IMR-90 (cell line): ENCODE measurements at regions not wholly inside any gene's neighbourhood (a gene's known extent, or its start where the extent isn't known, plus 50 kb on each side); places are given as distances from the start of the nearest gene placed in this dataset.

Source experiments
- ATAC-seq: fragments of 200-7000 bp; cut with Tn5 transposase; 2 replicates; pipeline ENCODE4 v1.9.1; 2020; ENCODE audit warnings: low read depth, mild to moderate bottlenecking, moderate library complexity
- BruUV-seq: library from RNA; stranded (reverse); fragments of 400-500 nt; replicated peaks from 2 replicates; lab custom pipeline; 2021; lab: Mats Ljungman, UMichigan
- CTCF ChIA-PET: fragments of 300-600 bp; formaldehyde crosslinking; extraction: SDS; loops from one replicate; lab custom pipeline; 2021; ENCODE audit warnings: antibody characterized with exemption; lab: Yijun Ruan, JAX
- POLR2A ChIA-PET: fragments of 300-600 bp; sonication (Branson Sonifier 250); formaldehyde crosslinking; loops from one replicate; lab custom pipeline; 2022; ENCODE audit warnings: antibody characterized with exemption; ENCODE audit not compliant: unreplicated experiment; lab: Charles Lee
- DNase-seq: peaks from one replicate; pipeline ENCODE4 v3.0.0; 2013
- H2AFZ ChIP-seq: replicated peaks from 2 replicates; pipeline ENCODE3; 2013; ENCODE audit warnings: low read length, mild to moderate bottlenecking; ENCODE audit not compliant: poor library complexity
- H2AK5ac ChIP-seq: 2 replicates; pipeline ENCODE4 v1.6.1; 2013; ENCODE audit warnings: low read depth, low read length, inconsistent platforms
- H2AK9ac ChIP-seq: replicated peaks from 2 replicates; pipeline ENCODE3; 2013; ENCODE audit warnings: mild to moderate bottlenecking, low read depth, low read length, moderate library complexity; ENCODE audit not compliant: poor library complexity
- H2BK120ac ChIP-seq: 2 replicates; pipeline ENCODE4 v1.6.1; 2013; ENCODE audit warnings: low read depth, low read length, inconsistent platforms
- H2BK15ac ChIP-seq: 3 replicates; pipeline ENCODE4 v1.6.1; 2013; ENCODE audit warnings: low read depth, low read length, inconsistent platforms
- H2BK20ac ChIP-seq: 2 replicates; pipeline ENCODE4 v1.6.1; 2013; ENCODE audit warnings: low read depth, mild to moderate bottlenecking, inconsistent platforms, low read length, moderate library complexity
- H2BK5ac ChIP-seq: 2 replicates; pipeline ENCODE4 v1.6.1; 2013; ENCODE audit warnings: mild to moderate bottlenecking, low read depth, low read length, inconsistent platforms; ENCODE audit not compliant: poor library complexity, severe bottlenecking
- H3K14ac ChIP-seq: replicated peaks from 2 replicates; pipeline ENCODE4 v1.6.1; 2013; ENCODE audit warnings: low read depth, low read length, inconsistent platforms
- H3K18ac ChIP-seq: 2 replicates; pipeline ENCODE4 v1.6.1; 2013; ENCODE audit warnings: low read depth, low read length, control low read depth
- H3K23ac ChIP-seq: 2 replicates; pipeline ENCODE4 v1.6.1; 2013; ENCODE audit warnings: low read depth, low read length, inconsistent platforms
- H3K27ac ChIP-seq: 2 replicates; pipeline ENCODE4 v1.5.1; 2013; ENCODE audit warnings: mild to moderate bottlenecking, control low read depth, low read length; ENCODE audit not compliant: insufficient read depth
- H3K27me3 ChIP-seq: 2 replicates; pipeline ENCODE4 v1.6.1; 2013; ENCODE audit warnings: low read length; ENCODE audit not compliant: control insufficient read depth, insufficient read depth
- H3K36me3 ChIP-seq: 2 replicates; pipeline ENCODE4 v1.6.1; 2013; ENCODE audit warnings: low read length, mixed read lengths; ENCODE audit not compliant: control insufficient read depth, insufficient read depth
- H3K4ac ChIP-seq: 2 replicates; pipeline ENCODE4 v1.6.1; 2013; ENCODE audit warnings: low read depth, low read length, inconsistent platforms
- H3K4me1 ChIP-seq: 2 replicates; pipeline ENCODE4 v1.6.1; 2013; ENCODE audit warnings: low read length, mixed read lengths; ENCODE audit not compliant: control insufficient read depth, insufficient read depth
- H3K4me2 ChIP-seq: 2 replicates; pipeline ENCODE4 v1.6.1; 2013; ENCODE audit warnings: low read depth, mild to moderate bottlenecking, control low read depth, low read length, moderate library complexity
- H3K4me3 ChIP-seq: 2 replicates; pipeline ENCODE4 v1.5.1; 2013; ENCODE audit warnings: low read depth, mild to moderate bottlenecking, control low read depth, low read length, moderate library complexity; ENCODE audit not compliant: insufficient read depth
- H3K56ac ChIP-seq: 2 replicates; pipeline ENCODE4 v1.6.1; 2013; ENCODE audit warnings: low read length, inconsistent platforms; ENCODE audit not compliant: insufficient read depth; ENCODE audit errors: extremely low read depth
- H3K79me1 ChIP-seq, 2 experiments: 2 replicates each; pipeline ENCODE4 v1.6.1; 2013; ENCODE audit warnings: low read length in 2 of 2, inconsistent platforms in 1 of 2, low read depth in 1 of 2
- H3K9ac ChIP-seq: 2 replicates; pipeline ENCODE4 v1.6.1; 2013; ENCODE audit warnings: low read depth, low read length, control low read depth
- H3K9me1 ChIP-seq: 2 replicates; pipeline ENCODE4 v1.6.1; 2013; ENCODE audit warnings: low read length, inconsistent platforms; ENCODE audit not compliant: insufficient read depth
- H3K9me3 ChIP-seq: 2 replicates; pipeline ENCODE4 v1.6.1; 2013; ENCODE audit warnings: low read length; ENCODE audit not compliant: control insufficient read depth, insufficient read depth
- H4K20me1 ChIP-seq: 2 replicates; pipeline ENCODE4 v1.6.1; 2013; ENCODE audit warnings: low read length, inconsistent platforms; ENCODE audit not compliant: insufficient read depth
- H4K5ac ChIP-seq: 2 replicates; pipeline ENCODE4 v1.6.1; 2013; ENCODE audit warnings: mild to moderate bottlenecking, low read depth, low read length, control low read depth
- H4K8ac ChIP-seq, 2 experiments: 2 replicates each; pipeline ENCODE4 v1.6.1; 2013; ENCODE audit warnings: low read depth in 2 of 2, low read length in 2 of 2, control low read depth in 1 of 2, inconsistent platforms in 1 of 2
- H4K91ac ChIP-seq: 2 replicates; pipeline ENCODE4 v1.6.1; 2013; ENCODE audit warnings: low read depth, low read length, inconsistent platforms; ENCODE audit not compliant: insufficient read depth
- FOS ChIP-seq: fragments of 150-350 bp; IDR thresholded peaks from 2 replicates; pipeline ENCODE4 v1.6.1; 2016; ENCODE audit warnings: low read depth, low read length
- MAFK ChIP-seq: IDR thresholded peaks from 2 replicates; pipeline ENCODE4 v1.6.1; 2012; ENCODE audit warnings: low read depth, low read length, improper control_type of control experiment
- MAZ ChIP-seq: IDR thresholded peaks from 2 replicates; pipeline ENCODE4 v1.6.1; 2012; ENCODE audit warnings: low read depth, mild to moderate bottlenecking, low read length, improper control_type of control experiment, moderate library complexity, borderline replicate concordance
- POLR2A ChIP-seq: IDR thresholded peaks from 2 replicates; pipeline ENCODE4 v1.6.1; 2012; ENCODE audit warnings: mild to moderate bottlenecking, low read depth, low read length
- RAD21 ChIP-seq: IDR thresholded peaks from 2 replicates; pipeline ENCODE4 v1.6.1; 2012; ENCODE audit warnings: low read length, improper control_type of control experiment
- RCOR1 ChIP-seq: IDR thresholded peaks from 2 replicates; pipeline ENCODE4 v1.6.1; 2012; ENCODE audit warnings: mild to moderate bottlenecking, low read length, improper control_type of control experiment; ENCODE audit not compliant: insufficient replicate concordance
- WGBS, 2 experiments: methylation state at CpG; one replicate each; pipeline versions ENCODE4 v1.1.5 to v1.1.7; 2013; ENCODE audit warnings: missing lambda C conversion rate in 2 of 2; ENCODE audit not compliant: insufficient read length in 1 of 2; ENCODE audit errors: extremely low coverage in 2 of 2; 5-methylcytosine and 5-hydroxymethylcytosine counted together
- dilution Hi-C: fragments of 300-500 bp; cut with HindIII; formaldehyde crosslinking; loops from one replicate; pipeline ENCODE4 v1.14.3; 2018; ENCODE audit warnings: low sequenced_read_pairs; ENCODE audit not compliant: unreplicated experiment
- in situ Hi-C: fragments of 300-500 bp; cut with MboI; formaldehyde crosslinking; loops from 3 replicates; pipeline ENCODE4 v1.14.3; 2019; ENCODE audit warnings: low sequenced_read_pairs, inconsistent platforms, mixed read lengths
- intact Hi-C: fragments of 100-400 bp; cut with micrococcal nuclease; formaldehyde crosslinking; loops from 2 replicates; pipeline ENCODE4 v1.10.0; 2022
- TF ChIP-seq, protein P1 (sequence below): fragments of 150-350 bp; IDR thresholded peaks from 2 replicates; pipeline ENCODE4 v1.6.1; 2017; ENCODE audit warnings: mild to moderate bottlenecking, antibody characterized with exemption, low read length, low read depth

DNA sequence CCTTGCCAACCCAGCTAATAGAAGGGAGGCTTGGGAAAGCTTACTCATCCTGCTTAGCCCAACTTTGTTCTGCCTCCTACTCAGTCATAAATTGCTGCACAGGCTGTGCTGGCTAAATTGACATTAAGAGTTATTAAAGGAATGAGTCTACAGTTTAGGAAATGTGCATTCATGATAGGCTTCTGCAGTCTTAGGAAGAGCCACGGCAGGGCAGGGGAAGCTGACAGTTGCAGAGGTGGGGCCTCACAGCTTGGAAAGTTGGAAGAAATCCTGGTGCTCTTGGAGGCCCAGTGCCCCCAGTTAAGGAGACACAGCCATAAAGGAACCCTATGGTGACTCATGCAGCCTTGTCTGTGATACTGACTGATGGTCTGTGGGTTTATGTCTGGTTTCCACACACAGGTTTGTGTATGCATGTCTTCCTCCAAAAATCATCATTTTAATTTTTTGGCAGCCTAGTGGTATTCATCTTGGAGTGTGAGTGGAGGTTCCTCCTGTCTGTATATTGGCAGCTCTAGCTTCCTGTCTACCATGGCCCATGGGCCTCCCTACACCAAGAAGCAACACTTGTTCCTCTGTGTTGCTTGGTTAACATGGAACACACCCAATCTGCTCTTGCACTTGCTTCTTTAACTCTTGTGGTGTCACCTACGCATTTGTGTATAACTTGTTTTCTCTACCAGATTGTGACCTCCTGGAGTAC is 135.0 kb upstream of the KL start:
- POLR2A ChIA-PET = no interaction called here
- CTCF ChIA-PET = no interaction called here

More for the DNA sequence above, 135.0 kb upstream of the KL start:
- H2AK5ac ChIP-seq = no peak overlapping the region
- H3K36me3 ChIP-seq = no peaks in the 10 kb centered on the region
- no TSS peak for BruUV-seq
- H4K91ac ChIP-seq = no peak overlapping the region
- no peaks in the 10 kb centered on the region for H3K79me1 ChIP-seq
- H3K4me1 ChIP-seq = peaks cover 9% of the 10 kb centered on the region
- no peak overlapping the region for H3K14ac ChIP-seq
- dilution Hi-C loops (no loop called here), in situ Hi-C loops (no loop called here), intact Hi-C loops (no loop called here)
- no peak overlapping the region for H3K4me3 ChIP-seq
- H3K27me3 ChIP-seq = no peaks in the 10 kb centered on the region
- H2BK20ac ChIP-seq = no peak overlapping the region
- no peak overlapping the region; a peak in 1 of 4 replicates for H4K8ac ChIP-seq
- no peak overlapping the region for H2BK15ac ChIP-seq
- no peak overlapping the region for H3K4me2 ChIP-seq
- H3K9me1 ChIP-seq = peaks cover 4% of the 10 kb centered on the region; the same call in 1 of the 2 replicates
- no peaks in the 10 kb centered on the region for H3K9me3 ChIP-seq
- no peaks in the 10 kb centered on the region for H4K20me1 ChIP-seq
- TF ChIP-seq, protein P1, sequence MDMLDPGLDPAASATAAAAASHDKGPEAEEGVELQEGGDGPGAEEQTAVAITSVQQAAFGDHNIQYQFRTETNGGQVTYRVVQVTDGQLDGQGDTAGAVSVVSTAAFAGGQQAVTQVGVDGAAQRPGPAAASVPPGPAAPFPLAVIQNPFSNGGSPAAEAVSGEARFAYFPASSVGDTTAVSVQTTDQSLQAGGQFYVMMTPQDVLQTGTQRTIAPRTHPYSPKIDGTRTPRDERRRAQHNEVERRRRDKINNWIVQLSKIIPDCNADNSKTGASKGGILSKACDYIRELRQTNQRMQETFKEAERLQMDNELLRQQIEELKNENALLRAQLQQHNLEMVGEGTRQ = no peak
- TF ChIP-seq RAD21 (no peak), MAFK (0 out of 2 replicates have a peak, but pooled peaks have one; percentile 18), RCOR1 (no peak), FOS (peak; percentile 68; the same call in 1 of the 2 replicates), POLR2A (no peak), MAZ (peak; percentile 55; the same call in 1 of the 2 replicates)
- no peak overlapping the region for H2BK120ac ChIP-seq
- H2AFZ ChIP-seq = no peak overlapping the region
- H2AK9ac ChIP-seq = no peak overlapping the region
- no peak overlapping the region for H3K9ac ChIP-seq
- no peak overlapping the region for H3K18ac ChIP-seq
- H3K4ac ChIP-seq = no peak overlapping the region
- H3K23ac ChIP-seq = no peak overlapping the region
- ATAC-seq = peak; percentile 82
- no peak overlapping the region for H3K27ac ChIP-seq
- no peak overlapping the region for H4K5ac ChIP-seq
- 0% methylated on average over 1 of the region's 2 CpGs; no CpG with 5 or more reads in 1 of the 2 experiments for WGBS, 2 experiments
- H2BK5ac ChIP-seq = no peak overlapping the region
- H3K56ac ChIP-seq = no peak overlapping the region
- DNase-seq = peak; percentile 82
